ENCODE measurements at regions not wholly inside any gene's neighbourhood (a gene's known extent, or its start where the extent isn't known, plus 50 kb on each side); places are given as distances from the start of the nearest gene placed in this dataset.

GRCh38 chrX:17206584-17206983 lies 168.4 kb upstream of the NHS start:
- DNase-seq: no peak

GRCh38 chrX:17214962-17215361 lies 160.0 kb upstream of the NHS start:
- no peak for DNase-seq

- DNase-seq: no peak
Observed at GRCh38 chrX:17226736-17227135, 148.3 kb upstream of the NHS start.

GRCh38 chrX:17237146-17237545 lies 137.9 kb upstream of the NHS start:
- no peak for DNase-seq

- DNase-seq: peak; percentile 51
Observed at GRCh38 chrX:17242470-17242869, 132.5 kb upstream of the NHS start.

DNA sequence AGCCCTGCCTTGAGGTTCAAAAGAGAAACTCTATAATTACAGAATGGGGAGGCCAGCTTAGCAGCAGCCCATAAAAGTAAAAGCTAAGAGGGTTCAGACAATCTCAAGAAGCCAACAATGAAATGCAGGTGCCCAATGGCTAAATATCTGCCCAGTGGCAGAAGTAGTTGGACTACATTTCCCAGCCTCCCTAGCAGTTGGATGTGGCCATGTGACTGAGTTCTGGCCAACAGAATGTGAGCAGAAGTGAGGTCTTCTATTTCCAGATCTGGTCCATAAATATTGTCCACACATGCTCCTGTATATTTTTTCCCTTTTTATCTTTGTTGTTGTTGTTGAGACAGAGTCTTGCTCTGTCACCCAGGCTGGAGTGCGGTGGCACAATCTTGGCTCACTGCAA lies 127.9 kb upstream of the NHS start:
- no peak for DNase-seq

DNA sequence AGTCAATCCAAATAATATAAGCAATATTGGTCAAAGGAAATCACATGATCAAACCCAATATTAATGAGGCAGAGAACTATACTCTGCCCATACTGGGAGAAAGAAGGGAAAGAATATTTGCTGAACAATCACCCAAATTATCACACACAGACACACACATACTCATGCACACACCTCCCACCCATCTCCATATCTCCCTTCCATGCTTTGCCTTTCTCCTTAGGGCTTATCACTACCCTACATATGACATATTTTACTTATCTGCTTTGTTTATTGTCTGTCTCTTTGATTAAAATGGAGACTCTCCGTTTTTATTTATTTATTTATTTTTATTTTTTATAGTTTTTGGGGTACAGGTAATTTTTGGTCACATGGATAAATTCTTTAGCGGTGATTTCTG lies 112.9 kb upstream of the NHS start:
- peak; percentile 18 for DNase-seq

- no peak for DNase-seq
Observed at GRCh38 chrX:17266136-17266535, 108.9 kb upstream of the NHS start.

- DNase-seq: no peak
Observed at GRCh38 chrX:17278961-17279360, 96.0 kb upstream of the NHS start.

- DNase-seq: no peak
Observed at GRCh38 chrX:17285983-17286382, 89.0 kb upstream of the NHS start.

- no peak for DNase-seq
Observed at GRCh38 chrX:17291171-17291900, 83.7 kb upstream of the NHS start.

GRCh38 chrX:17292111-17292527 lies 82.9 kb upstream of the NHS start:
- no peak for DNase-seq

- DNase-seq: no peak
Observed at GRCh38 chrX:17294561-17294960, 80.4 kb upstream of the NHS start.

DNA sequence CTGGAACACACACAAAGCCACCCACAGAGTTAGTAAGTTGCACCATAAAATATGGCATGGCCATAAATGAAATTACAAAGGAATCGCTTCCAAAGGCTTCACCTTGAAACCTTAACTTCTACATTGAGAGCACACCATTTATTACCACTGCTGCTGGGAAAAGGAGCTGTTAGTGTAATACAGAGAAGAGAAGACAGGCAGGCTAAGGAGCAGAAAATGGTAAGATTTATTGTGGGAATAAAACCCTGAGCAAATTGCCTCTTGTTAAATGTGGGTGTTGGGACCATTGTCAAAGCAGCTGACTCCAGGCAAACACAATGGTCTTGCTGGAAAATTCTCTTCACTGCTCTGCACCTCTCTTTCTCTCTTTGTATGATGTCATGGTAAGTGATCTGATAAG lies 79.2 kb upstream of the NHS start:
- no peak for DNase-seq

DNA sequence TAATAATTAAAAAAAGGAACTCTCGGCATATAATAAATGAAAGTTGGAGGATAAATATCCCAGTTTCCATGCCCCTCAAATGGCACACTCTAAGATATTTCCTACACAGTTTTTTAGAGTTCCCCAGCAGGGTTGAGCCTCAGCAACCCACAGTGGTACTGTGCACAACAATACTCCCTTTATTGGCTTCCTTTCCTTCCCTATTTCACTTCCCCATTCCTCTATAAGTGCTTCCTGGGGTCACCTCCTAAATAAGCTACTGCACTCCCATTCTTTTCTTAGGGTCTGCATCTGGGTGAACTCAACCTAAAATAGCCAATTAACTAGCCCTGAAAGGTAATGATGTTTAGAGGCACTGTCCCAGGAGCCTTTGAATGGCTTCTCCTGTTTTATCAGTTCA lies 76.4 kb upstream of the NHS start:
- no peak for DNase-seq

- no peak for DNase-seq
Observed at GRCh38 chrX:17299206-17299605, 75.8 kb upstream of the NHS start.

DNA sequence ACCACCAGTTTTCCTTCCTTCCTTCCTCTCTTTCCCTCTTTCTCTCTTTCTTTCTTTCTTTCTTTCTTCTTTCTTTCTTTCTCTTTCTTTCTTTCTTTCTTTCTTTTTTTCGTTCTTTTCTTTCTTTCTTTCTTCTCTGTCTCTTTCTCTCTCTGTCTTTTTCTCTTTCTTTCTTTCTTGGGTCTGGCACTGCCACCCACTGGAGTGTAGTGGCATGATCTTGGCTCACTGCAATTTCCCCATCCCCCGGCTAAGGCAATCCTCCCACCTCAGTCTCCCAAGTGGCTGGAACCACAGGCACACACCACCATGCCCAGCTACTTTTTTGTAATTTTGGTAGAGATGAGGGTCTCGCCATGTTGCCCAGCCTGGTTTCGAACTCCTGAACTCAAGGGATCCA lies 51.6 kb upstream of the NHS start:
- DNase-seq: no peak
